ENCODE measurements at regions not wholly inside any gene's neighbourhood (a gene's known extent, or its start where the extent isn't known, plus 50 kb on each side); places are given as distances from the start of the nearest gene placed in this dataset.

DNA sequence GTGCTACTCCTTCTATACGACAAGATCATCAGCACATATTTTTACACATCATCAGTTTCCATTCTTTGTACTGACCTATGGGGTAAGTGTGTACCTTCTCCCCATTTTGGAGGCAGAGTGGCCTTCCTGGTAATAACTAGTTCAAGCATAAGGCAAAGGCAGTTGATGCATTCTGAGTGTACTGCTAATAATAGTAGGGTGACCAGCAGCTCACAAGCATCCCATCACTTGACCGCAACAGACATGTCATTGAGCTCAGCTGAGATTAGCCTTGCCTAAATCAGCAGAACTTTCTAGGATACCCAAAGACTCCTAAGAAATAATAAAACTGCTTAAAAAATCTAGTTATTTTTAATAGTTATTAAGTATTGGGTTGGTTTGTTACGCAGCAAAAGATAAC, 329.8 kb upstream of the FRG2C start:
- POLR2A ChIA-PET = no interaction called here
- TF ChIP-seq SP1 (IDR thresholded peaks at IDR 0.05; ENCODE audit: low read depth) (no peak), EGR1 (IDR thresholded peaks at IDR 0.05; ENCODE audit: low read depth) (no peak), POLR2AphosphoS5 (IDR thresholded peaks at IDR 0.05; ENCODE audit: low read depth, low read length) (no peak), FOSL1 (IDR thresholded peaks at IDR 0.05; ENCODE audit: low read depth) (no peak), JUND (IDR thresholded peaks at IDR 0.05) (no peak), ELF1 (IDR thresholded peaks at IDR 0.05; ENCODE audit: borderline replicate concordance, low read depth) (no peak), TCF7L2 (IDR thresholded peaks at IDR 0.05; ENCODE audit: borderline replicate concordance, extremely low read depth, insufficient read depth, insufficient read length) (no peak), MAX (IDR thresholded peaks at IDR 0.05) (no peak), YY1 (IDR thresholded peaks at IDR 0.05; ENCODE audit: extremely low read depth, insufficient replicate concordance, low read depth, low read length) (no peak), SIN3A (IDR thresholded peaks at IDR 0.05; ENCODE audit: low read depth) (no peak)
- no TSS peak for BruUV-seq (replicated peaks)
- H3K27me3 ChIP-seq (ENCODE audit: insufficient read depth, low read length) = 0 out of 2 replicates have a peak, but pooled peaks cover 7% of the 10 kb centered on the region
- no peaks in the 10 kb centered on the region for H3K4me1 ChIP-seq (ENCODE audit: control insufficient read depth in 1 of 2, insufficient read depth in 2 of 2, low read length in 2 of 2)
- no peaks in the 10 kb centered on the region for H3K36me3 ChIP-seq (ENCODE audit: control insufficient read depth in 1 of 2, insufficient read depth in 2 of 2, low read length in 2 of 2)
- intact Hi-C loops (cut with micrococcal nuclease) = no loop called here
- no peak overlapping the region for H3K27ac ChIP-seq (ENCODE audit: low read depth, low read length)
- CTCF ChIA-PET = no interaction called here
- H3K4me2 ChIP-seq (ENCODE audit: low read length) = no peak overlapping the region
- H3K79me2 ChIP-seq (ENCODE audit: insufficient read depth, low read length) = no peaks in the 10 kb centered on the region
- H3K9me2 ChIP-seq (ENCODE audit: insufficient read depth) = no peaks in the 10 kb centered on the region
- ATAC-seq (no peak), DNase-seq (ENCODE audit: low read depth, low spot score) (no peak)
- no peak overlapping the region for H2AFZ ChIP-seq (ENCODE audit: low read depth, low read length, poor library complexity, severe bottlenecking)
- H4K20me1 ChIP-seq (ENCODE audit: insufficient read depth) = no peaks in the 10 kb centered on the region
- H3K9ac ChIP-seq (ENCODE audit: low read length) = no peak overlapping the region
- RAD21 ChIA-PET (ENCODE audit: low non-redundant PET in 1 of 2, low total read pairs in 2 of 2, uncharacterized antibody in 2 of 2, unreplicated experiment in 2 of 2) = no interaction called here
- no peak overlapping the region for H3K4me3 ChIP-seq (replicated peaks in 1 of 2; ENCODE audit: low read depth in 1 of 2, low read length in 2 of 2)
- no peaks in the 10 kb centered on the region for H3K9me3 ChIP-seq (ENCODE audit: control insufficient read depth in 1 of 2, insufficient read depth in 1 of 2, low read depth in 1 of 2, low read length in 2 of 2)

DNA sequence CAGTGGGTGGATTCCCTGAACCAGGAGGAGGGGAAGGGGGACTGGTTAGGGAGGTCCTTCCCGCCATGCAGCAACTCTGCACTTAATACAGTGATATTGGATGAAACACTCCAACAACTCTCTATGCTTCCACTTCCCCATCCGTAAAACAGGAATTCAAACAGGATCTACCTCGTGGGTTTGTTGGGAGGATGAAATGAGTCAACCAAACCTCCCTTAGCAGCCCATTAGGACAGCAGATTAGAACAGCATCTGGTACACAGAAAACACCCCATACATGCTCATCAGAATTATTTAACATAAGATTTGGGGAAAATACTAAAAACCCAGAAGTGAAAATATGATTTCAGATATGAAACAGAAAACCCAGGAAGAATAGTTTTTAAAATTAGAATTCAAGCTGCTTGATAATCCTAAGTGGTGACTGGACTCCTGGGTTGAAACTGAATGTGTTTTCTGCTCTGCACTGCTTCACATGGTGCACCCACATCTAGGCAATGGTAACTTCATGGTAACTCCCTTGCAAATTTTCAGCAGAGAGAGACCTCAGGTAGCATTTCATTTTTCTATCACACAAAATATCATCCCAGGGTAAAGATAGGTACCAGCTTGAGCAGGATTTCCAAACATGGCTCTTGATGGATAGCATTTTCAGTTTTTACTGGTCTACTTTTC, 326.8 kb upstream of the FRG2C start:
- DNase-seq (ENCODE audit: low read depth, low spot score) = no peak
- Histone ChIP-seq H2AFZ (ENCODE audit: low read depth, low read length, poor library complexity, severe bottlenecking) (no peak overlapping the region), H4K20me1 (ENCODE audit: insufficient read depth) (no peaks in the 10 kb centered on the region), H3K9ac (ENCODE audit: low read length) (no peak overlapping the region), H3K36me3 (ENCODE audit: control insufficient read depth in 1 of 2, insufficient read depth in 2 of 2, low read length in 2 of 2) (no peaks in the 10 kb centered on the region), H3K9me3 (ENCODE audit: control insufficient read depth in 1 of 2, insufficient read depth in 1 of 2, low read depth in 1 of 2, low read length in 2 of 2) (no peaks in the 10 kb centered on the region), H3K4me2 (ENCODE audit: low read length) (no peak overlapping the region), H3K4me3 (replicated peaks in 1 of 2; ENCODE audit: low read depth in 1 of 2, low read length in 2 of 2) (no peak overlapping the region), H3K27ac (ENCODE audit: low read depth, low read length) (no peak overlapping the region), H3K4me1 (ENCODE audit: control insufficient read depth in 1 of 2, insufficient read depth in 2 of 2, low read length in 2 of 2) (no peaks in the 10 kb centered on the region), H3K9me2 (ENCODE audit: insufficient read depth) (no peaks in the 10 kb centered on the region), H3K79me2 (ENCODE audit: insufficient read depth, low read length) (no peaks in the 10 kb centered on the region), H3K27me3 (ENCODE audit: insufficient read depth, low read length) (peaks cover 15% of the 10 kb centered on the region)
- no TSS peak for BruUV-seq (replicated peaks)
- ChIA-PET RAD21 (ENCODE audit: low non-redundant PET in 1 of 2, low total read pairs in 2 of 2, uncharacterized antibody in 2 of 2, unreplicated experiment in 2 of 2) (no interaction called here), POLR2A (no interaction called here), CTCF (no interaction called here)
- intact Hi-C loops (cut with micrococcal nuclease) = no loop called here
- ATAC-seq = no peak
- no peak for TF ChIP-seq EZH2 (IDR thresholded peaks at IDR 0.05)
- TF ChIP-seq TCF7L2 (IDR thresholded peaks at IDR 0.05; ENCODE audit: borderline replicate concordance, extremely low read depth, insufficient read depth, insufficient read length) = no peak
- TF ChIP-seq SRF (IDR thresholded peaks at IDR 0.05; ENCODE audit: low read depth) = no peak
- no peak for TF ChIP-seq MAX (IDR thresholded peaks at IDR 0.05)
- TF ChIP-seq, protein P1, sequence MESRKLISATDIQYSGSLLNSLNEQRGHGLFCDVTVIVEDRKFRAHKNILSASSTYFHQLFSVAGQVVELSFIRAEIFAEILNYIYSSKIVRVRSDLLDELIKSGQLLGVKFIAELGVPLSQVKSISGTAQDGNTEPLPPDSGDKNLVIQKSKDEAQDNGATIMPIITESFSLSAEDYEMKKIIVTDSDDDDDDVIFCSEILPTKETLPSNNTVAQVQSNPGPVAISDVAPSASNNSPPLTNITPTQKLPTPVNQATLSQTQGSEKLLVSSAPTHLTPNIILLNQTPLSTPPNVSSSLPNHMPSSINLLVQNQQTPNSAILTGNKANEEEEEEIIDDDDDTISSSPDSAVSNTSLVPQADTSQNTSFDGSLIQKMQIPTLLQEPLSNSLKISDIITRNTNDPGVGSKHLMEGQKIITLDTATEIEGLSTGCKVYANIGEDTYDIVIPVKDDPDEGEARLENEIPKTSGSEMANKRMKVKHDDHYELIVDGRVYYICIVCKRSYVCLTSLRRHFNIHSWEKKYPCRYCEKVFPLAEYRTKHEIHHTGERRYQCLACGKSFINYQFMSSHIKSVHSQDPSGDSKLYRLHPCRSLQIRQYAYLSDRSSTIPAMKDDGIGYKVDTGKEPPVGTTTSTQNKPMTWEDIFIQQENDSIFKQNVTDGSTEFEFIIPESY (IDR thresholded peaks at IDR 0.05; ENCODE audit: extremely low read depth, insufficient replicate concordance, low read length) = no peak
- TF ChIP-seq EZH2phosphoT487 (IDR thresholded peaks at IDR 0.05; ENCODE audit: borderline replicate concordance) = no peak
- no peak for TF ChIP-seq ZNF274 (IDR thresholded peaks at IDR 0.05; ENCODE audit: low read depth, low read length)
- no peak for TF ChIP-seq FOSL1 (IDR thresholded peaks at IDR 0.05; ENCODE audit: low read depth)

Measured in HCT116 (cell line).